ENCODE measurements at regions not wholly inside any gene's neighbourhood (a gene's known extent, or its start where the extent isn't known, plus 50 kb on each side); places are given as distances from the start of the nearest gene placed in this dataset.

DNA sequence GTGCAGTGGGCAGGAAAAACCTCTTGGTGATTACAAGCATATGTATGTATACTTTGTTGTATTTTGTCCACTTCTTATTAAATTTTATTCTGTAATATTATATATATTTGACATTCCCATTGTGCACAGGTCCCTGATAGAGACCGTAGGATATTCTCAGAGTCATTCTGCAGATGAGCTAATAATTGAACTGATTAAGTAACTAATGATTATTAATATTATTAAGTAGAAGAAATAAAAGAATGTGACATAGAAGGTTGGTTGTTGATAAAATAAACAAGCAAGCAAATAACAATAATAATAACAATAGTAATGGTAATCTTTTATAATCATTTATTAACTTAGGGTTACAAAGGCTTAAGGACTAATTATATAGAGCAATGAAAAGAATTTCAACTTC is 780.6 kb upstream of the ZWINT start:
- TF ChIP-seq FOXP2 (optimal IDR thresholded peaks at IDR 0.05; ENCODE audit: borderline replicate concordance, extremely low read depth, extremely low read length, insufficient read depth) = no peak
- TF ChIP-seq REST (IDR thresholded peaks at IDR 0.05; ENCODE audit: insufficient read depth in 1 of 2, low read depth in 2 of 2, low read length in 2 of 2) = no peak

DNA sequence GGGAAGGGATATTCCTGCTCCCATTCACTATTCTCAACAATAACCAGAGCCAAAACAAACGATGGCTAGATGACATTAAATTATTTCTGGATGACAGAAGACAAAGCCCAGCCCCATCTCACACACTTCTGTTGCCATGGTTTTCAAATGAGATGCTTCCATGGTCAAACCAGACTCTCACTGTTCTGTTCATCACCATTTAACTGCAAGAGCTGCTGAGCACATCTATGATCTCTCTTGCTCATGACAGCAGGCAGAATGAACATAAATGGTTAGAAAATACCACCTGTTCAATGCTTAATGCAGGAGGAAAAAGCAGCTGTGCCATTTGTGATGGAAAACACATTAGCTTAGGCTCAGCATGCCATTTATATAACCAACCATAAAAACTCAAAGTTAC is 758.6 kb upstream of the ZWINT start:
- TF ChIP-seq SIN3A (IDR thresholded peaks at IDR 0.05; ENCODE audit: borderline replicate concordance, insufficient read depth, low read length) = no peak
- TF ChIP-seq TAF1 (IDR thresholded peaks at IDR 0.05; ENCODE audit: borderline replicate concordance, insufficient read depth, low read length) = no peak
- no peak for TF ChIP-seq FOXP2 (optimal IDR thresholded peaks at IDR 0.05; ENCODE audit: borderline replicate concordance, extremely low read depth, extremely low read length, insufficient read depth)
- no peak for TF ChIP-seq POLR2AphosphoS5 (IDR thresholded peaks at IDR 0.05; ENCODE audit: low read depth, low read length)
- no peak for TF ChIP-seq REST (IDR thresholded peaks at IDR 0.05; ENCODE audit: insufficient read depth in 1 of 2, low read depth in 2 of 2, low read length in 2 of 2)

DNA sequence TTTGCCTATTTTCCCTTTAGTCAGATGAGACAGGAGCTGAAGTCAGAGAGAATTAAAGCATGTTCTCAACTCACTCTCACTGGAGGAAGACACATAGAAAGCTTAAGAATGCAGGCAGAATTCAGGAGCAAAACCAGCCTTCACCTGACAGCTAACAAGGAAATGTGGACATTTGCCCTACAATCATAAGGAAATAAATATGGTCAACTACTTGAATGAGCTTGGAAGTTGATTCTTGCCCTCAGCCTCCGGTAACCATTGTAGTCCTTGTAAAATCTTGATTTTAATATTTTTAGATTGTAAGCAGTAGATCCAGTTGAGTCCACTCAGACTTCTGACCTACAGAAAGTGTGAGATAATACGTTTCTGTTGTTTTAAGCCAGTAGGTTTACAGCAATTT is 752.5 kb upstream of the ZWINT start:
- TF ChIP-seq SIN3A (IDR thresholded peaks at IDR 0.05; ENCODE audit: borderline replicate concordance, insufficient read depth, low read length) (no peak), TAF1 (IDR thresholded peaks at IDR 0.05; ENCODE audit: borderline replicate concordance, insufficient read depth, low read length) (no peak), FOXP2 (optimal IDR thresholded peaks at IDR 0.05; ENCODE audit: borderline replicate concordance, extremely low read depth, extremely low read length, insufficient read depth) (no peak), POLR2AphosphoS5 (IDR thresholded peaks at IDR 0.05; ENCODE audit: low read depth, low read length) (no peak), REST (IDR thresholded peaks at IDR 0.05; ENCODE audit: insufficient read depth in 1 of 2, low read depth in 2 of 2, low read length in 2 of 2) (no peak)

DNA sequence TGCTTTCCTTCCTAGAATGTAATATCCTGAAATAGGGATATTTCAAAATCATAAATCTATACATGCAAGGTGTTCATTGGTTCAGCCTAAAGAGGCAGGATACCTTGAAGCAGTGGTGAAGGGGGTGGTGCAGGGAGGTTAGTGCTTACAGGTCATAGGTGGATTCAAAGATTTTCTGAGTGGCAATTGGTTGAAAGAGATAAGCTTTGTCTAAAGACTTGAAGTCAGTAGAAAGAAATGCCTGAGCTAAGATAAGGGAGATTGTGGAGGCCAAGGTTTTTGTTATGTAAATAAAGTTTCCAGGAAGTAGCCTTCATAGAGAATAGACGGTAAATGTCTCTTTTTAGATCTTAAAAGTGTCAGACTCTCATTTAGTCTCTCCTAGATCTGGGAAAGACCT is 741.2 kb upstream of the ZWINT start:
- no peak for TF ChIP-seq SIN3A (IDR thresholded peaks at IDR 0.05; ENCODE audit: borderline replicate concordance, insufficient read depth, low read length)

- TF ChIP-seq SIN3A (IDR thresholded peaks at IDR 0.05; ENCODE audit: borderline replicate concordance, insufficient read depth, low read length) (no peak), POLR2AphosphoS5 (IDR thresholded peaks at IDR 0.05; ENCODE audit: low read depth, low read length) (no peak), TAF1 (IDR thresholded peaks at IDR 0.05; ENCODE audit: borderline replicate concordance, insufficient read depth, low read length) (no peak), FOXP2 (optimal IDR thresholded peaks at IDR 0.05; ENCODE audit: borderline replicate concordance, extremely low read depth, extremely low read length, insufficient read depth) (no peak), REST (IDR thresholded peaks at IDR 0.05; ENCODE audit: insufficient read depth in 1 of 2, low read depth in 2 of 2, low read length in 2 of 2) (no peak)
These were observed 737.1 kb upstream of the ZWINT start for GRCh38 chr10:57098146-57098545.

All from PFSK-1 (cell line).